ENCODE measurements at regions not wholly inside any gene's neighbourhood (a gene's known extent, or its start where the extent isn't known, plus 50 kb on each side); places are given as distances from the start of the nearest gene placed in this dataset.

- no TSS peak for BruUV-seq (replicated peaks)
- in situ Hi-C loops (cut with HindIII; ENCODE audit: extremely low pct_ligation_motif_present, low pct_unique_long_range_greater_than_20kb) = no loop called here
Observed at GRCh38 chr13:66195238-66195637, 1034.9 kb downstream of the PCDH9 start.

More at GRCh38 chr13:66195238-66195637, 1034.9 kb downstream of the PCDH9 start:
- H3K9ac ChIP-seq (ENCODE audit: insufficient read depth, low read depth, low read length) = no peak overlapping the region
- H3K9me3 ChIP-seq (ENCODE audit: low read length) = peaks cover 36% of the 10 kb centered on the region
- H3K27ac ChIP-seq (ENCODE audit: extremely low read length, insufficient read depth, low read length) = no peak overlapping the region
- ATAC-seq (no peak), DNase-seq (ENCODE audit: low spot score) (no peak), FAIRE-seq (no peak)
- H3K36me3 ChIP-seq (replicated peaks in 1 of 2; ENCODE audit: control insufficient read depth in 1 of 2, insufficient read depth in 2 of 2, low read length in 2 of 2) = no peaks in the 10 kb centered on the region
- no peak overlapping the region for H3K4me2 ChIP-seq (ENCODE audit: low read depth, low read length)
- H3K27me3 ChIP-seq (ENCODE audit: control insufficient read depth in 1 of 2, insufficient read depth in 2 of 2, low read length in 2 of 2) = no peaks in the 10 kb centered on the region
- no peaks in the 10 kb centered on the region for H3K4me1 ChIP-seq (ENCODE audit: insufficient read depth, low read length)
- TF ChIP-seq ETV5 (CRISPR knock-in tag; IDR thresholded peaks at IDR 0.05; ENCODE audit: borderline replicate concordance) = no peak
- no peak for TF ChIP-seq SP140L (CRISPR knock-in tag; IDR thresholded peaks at IDR 0.05; ENCODE audit: borderline replicate concordance)
- no peak for TF ChIP-seq CHD2 (IDR thresholded peaks at IDR 0.05; ENCODE audit: low read depth, low read length)
- no peak for TF ChIP-seq RFX5 (IDR thresholded peaks at IDR 0.05; ENCODE audit: low read depth, low read length)
- TF ChIP-seq XBP1 (CRISPR knock-in tag; IDR thresholded peaks at IDR 0.05) = no peak
- TF ChIP-seq ZNF598 (CRISPR knock-in tag; IDR thresholded peaks at IDR 0.05; ENCODE audit: borderline replicate concordance) = no peak
- no peak for TF ChIP-seq ZNF563 (CRISPR knock-in tag; IDR thresholded peaks at IDR 0.05)
- TF ChIP-seq RFXANK (CRISPR knock-in tag; IDR thresholded peaks at IDR 0.05) = no peak
- TF ChIP-seq TBX3 (IDR thresholded peaks at IDR 0.05; ENCODE audit: borderline replicate concordance) = no peak
- no peak for TF ChIP-seq FOXA1 (IDR thresholded peaks at IDR 0.05)
- no peak for TF ChIP-seq FOXA1 (CRISPR knock-in tag; IDR thresholded peaks at IDR 0.05)
- no peak for TF ChIP-seq MNT (IDR thresholded peaks at IDR 0.05)
- no peak for TF ChIP-seq RNF219 (CRISPR knock-in tag; IDR thresholded peaks at IDR 0.05)
- TF ChIP-seq RFXAP (CRISPR knock-in tag; IDR thresholded peaks at IDR 0.05; ENCODE audit: borderline replicate concordance) = no peak
- no peak for TF ChIP-seq ZSCAN12 (CRISPR knock-in tag; IDR thresholded peaks at IDR 0.05)
- TF ChIP-seq ZNF264 (CRISPR knock-in tag; IDR thresholded peaks at IDR 0.05) = no peak
- no peak for TF ChIP-seq ZNF670 (CRISPR knock-in tag; IDR thresholded peaks at IDR 0.05; ENCODE audit: borderline replicate concordance)
- H2AFZ ChIP-seq (ENCODE audit: low read length) = no peak overlapping the region
- H3K79me2 ChIP-seq (ENCODE audit: insufficient read depth, low read length) = no peaks in the 10 kb centered on the region
- H4K20me1 ChIP-seq (ENCODE audit: insufficient read depth, low read length) = no peaks in the 10 kb centered on the region
- H3K4me3 ChIP-seq (replicated peaks in 1 of 3; ENCODE audit: insufficient read depth in 1 of 3, low read depth in 2 of 3, low read length in 3 of 3) = no peak overlapping the region
- intact Hi-C loops (cut with micrococcal nuclease; ENCODE audit: unreplicated experiment) = no loop called here
- WGBS (ENCODE audit: low lambda C conversion rate) = 3% methylated on average over 1 of the region's 1 CpG
- ChIA-PET POLR2A (no interaction called here), CTCF (ENCODE audit: low intra/inter-chr PET ratio, low total read pairs) (no interaction called here)
